Posterior vena cava (tissue), 2 donors: ENCODE measurements at regions not wholly inside any gene's neighbourhood (a gene's known extent, or its start where the extent isn't known, plus 50 kb on each side); places are given as distances from the start of the nearest gene placed in this dataset.

ENCODE experiments used
- DNase-seq: peaks from one replicate; pipeline ENCODE4 v3.0.0-alpha.2; 2020; ENCODE audit warnings: low spot score
- intact Hi-C, 2 donors: fragments of 100-400 bp; cut with DNase I; formaldehyde crosslinking; loops; one replicate each; pipeline versions ENCODE4 v1.14.1 to v1.14.2; 2022 to 2023
- donor health status: DM: yes; HTN: yes; CAD: no.
- donor health status: DM: yes; HTN: yes; CAD: no.

- intact Hi-C loops = no loop called here
- no peak for DNase-seq
Measured at GRCh38 chr2:220117025-220117424, 489.6 kb downstream of the SLC4A3 start.

GRCh38 chr2:220120041-220120440 lies 492.6 kb downstream of the SLC4A3 start:
- intact Hi-C loops = no loop called here
- DNase-seq = no peak

GRCh38 chr2:220123751-220124150 lies 496.3 kb downstream of the SLC4A3 start:
- intact Hi-C loops = no loop called here
- DNase-seq = no peak

GRCh38 chr2:220125551-220125950 lies 498.1 kb downstream of the SLC4A3 start:
- intact Hi-C loops = no loop called here
- no peak for DNase-seq

- intact Hi-C loops = no loop called here
Measured at GRCh38 chr2:220127311-220127710, 499.9 kb downstream of the SLC4A3 start.

GRCh38 chr2:220127876-220128275 lies 500.4 kb downstream of the SLC4A3 start:
- no peak for DNase-seq
- intact Hi-C loops = no loop called here

More at GRCh38 chr2:220127311-220127710, 499.9 kb downstream of the SLC4A3 start:
- DNase-seq = no peak

- intact Hi-C loops = no loop called here
Measured at GRCh38 chr2:220129391-220129790, 502.0 kb downstream of the SLC4A3 start.

GRCh38 chr2:220134756-220135534 lies 507.5 kb downstream of the SLC4A3 start:
- no peak for DNase-seq
- intact Hi-C loops = no loop called here

More at GRCh38 chr2:220129391-220129790, 502.0 kb downstream of the SLC4A3 start:
- no peak for DNase-seq

- intact Hi-C loops = no loop called here
- no peak for DNase-seq
Measured at GRCh38 chr2:220143336-220143735, 515.9 kb downstream of the SLC4A3 start.

- intact Hi-C loops = no loop called here
Measured at GRCh38 chr2:220144411-220144810, 517.0 kb downstream of the SLC4A3 start.

GRCh38 chr2:220147161-220148038 lies 520.0 kb downstream of the SLC4A3 start:
- DNase-seq = no peak
- intact Hi-C loops = no loop called here

More at GRCh38 chr2:220144411-220144810, 517.0 kb downstream of the SLC4A3 start:
- DNase-seq = no peak

GRCh38 chr2:220148471-220149248 lies 521.2 kb downstream of the SLC4A3 start:
- intact Hi-C loops = no loop called here
- peak; percentile 78 for DNase-seq

GRCh38 chr2:220151341-220151740 lies 523.9 kb downstream of the SLC4A3 start:
- intact Hi-C loops = no loop called here

GRCh38 chr2:220152281-220152935 lies 525.0 kb downstream of the SLC4A3 start:
- intact Hi-C loops = no loop called here
- no peak for DNase-seq

More at GRCh38 chr2:220151341-220151740, 523.9 kb downstream of the SLC4A3 start:
- no peak for DNase-seq

GRCh38 chr2:220153118-220153517 lies 525.7 kb downstream of the SLC4A3 start:
- intact Hi-C loops = no loop called here
- no peak for DNase-seq

- intact Hi-C loops = no loop called here
- DNase-seq = no peak
Measured at GRCh38 chr2:220154304-220154703, 526.9 kb downstream of the SLC4A3 start.

- intact Hi-C loops = no loop called here
Measured at GRCh38 chr2:220157312-220157711, 529.9 kb downstream of the SLC4A3 start.

GRCh38 chr2:220159738-220160137 lies 532.3 kb downstream of the SLC4A3 start:
- intact Hi-C loops = no loop called here
- DNase-seq = no peak

More at GRCh38 chr2:220157312-220157711, 529.9 kb downstream of the SLC4A3 start:
- no peak for DNase-seq

- intact Hi-C loops = no loop called here
- DNase-seq = no peak
Measured at GRCh38 chr2:220162320-220162719, 534.9 kb downstream of the SLC4A3 start.
